ENCODE measurements at regions not wholly inside any gene's neighbourhood (a gene's known extent, or its start where the extent isn't known, plus 50 kb on each side); places are given as distances from the start of the nearest gene placed in this dataset.

- Mint-ChIP-seq H3K4me3 (ENCODE audit: unreplicated experiment) (no peak overlapping the region), H3K36me3 (ENCODE audit: insufficient read depth, unreplicated experiment) (no peaks in the 10 kb centered on the region), H3K27ac (ENCODE audit: low read depth, unreplicated experiment) (no peak overlapping the region), H3K9me3 (ENCODE audit: unreplicated experiment) (peaks cover 7% of the 10 kb centered on the region), H3K4me1 (ENCODE audit: insufficient read depth, unreplicated experiment) (peaks cover 5% of the 10 kb centered on the region), H3K27me3 (ENCODE audit: insufficient read depth, unreplicated experiment) (no peaks in the 10 kb centered on the region)
- ChIA-PET POLR2A (interaction anchor here (1.4 kb wide), 1 partner anchor 66 kb away, joined by 3 read pairs; no protein-coding TSS in a partner anchor), CTCF (no interaction called here)
- no peak for DNase-seq (ENCODE audit: unreplicated experiment)
- TF ChIP-seq CTCF (IDR thresholded peaks at IDR 0.05; ENCODE audit: unreplicated experiment): no peak
- BruUV-seq (replicated peaks): no TSS peak
- intact Hi-C loops (cut with micrococcal nuclease): no loop called here
Observed at GRCh38 chr10:33067917-33068316, 109.9 kb upstream of the ITGB1 start.

DNA sequence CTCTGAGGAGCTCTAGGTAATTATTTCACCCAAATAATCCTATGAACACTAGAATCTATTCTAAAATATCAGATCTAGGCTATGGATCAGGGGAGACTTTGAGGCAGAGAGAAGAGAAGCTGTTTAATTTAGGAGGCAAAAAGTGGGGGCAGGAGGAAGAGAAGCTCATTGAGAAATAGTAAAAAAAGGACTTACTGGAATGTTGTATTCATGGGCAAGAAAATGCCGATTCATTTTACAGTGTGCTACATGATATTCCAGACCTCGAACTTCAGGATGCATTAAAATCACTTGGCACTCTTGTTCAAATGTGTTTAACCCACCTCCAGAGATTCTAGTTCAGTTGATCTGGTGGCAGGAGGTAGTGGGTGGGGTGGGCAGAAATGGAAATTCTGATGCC lies 109.5 kb upstream of the ITGB1 start:
- Mint-ChIP-seq H3K27ac (ENCODE audit: low read depth, unreplicated experiment) (peak overlapping the region; percentile 3), H3K4me3 (ENCODE audit: unreplicated experiment) (no peak overlapping the region), H3K36me3 (ENCODE audit: insufficient read depth, unreplicated experiment) (no peaks in the 10 kb centered on the region), H3K27me3 (ENCODE audit: insufficient read depth, unreplicated experiment) (no peaks in the 10 kb centered on the region), H3K9me3 (ENCODE audit: unreplicated experiment) (peaks cover 7% of the 10 kb centered on the region), H3K4me1 (ENCODE audit: insufficient read depth, unreplicated experiment) (peaks cover 5% of the 10 kb centered on the region)
- POLR2A ChIA-PET: interaction anchor here (1.0 to 1.4 kb wide), 2 partner anchors 24 to 66 kb away, joined by 3 read pairs; no protein-coding TSS in a partner anchor
- no TSS peak for BruUV-seq (replicated peaks)
- no peak for TF ChIP-seq CTCF (IDR thresholded peaks at IDR 0.05; ENCODE audit: unreplicated experiment)
- DNase-seq (ENCODE audit: unreplicated experiment): no peak
- intact Hi-C loops (cut with micrococcal nuclease): no loop called here
- CTCF ChIA-PET: interaction anchor here (0.6 to 1.2 kb wide), 2 partner anchors 11 to 676 kb away, joined by 3 read pairs; no protein-coding TSS in a partner anchor

GRCh38 chr10:33066558-33067236 lies 108.7 kb upstream of the ITGB1 start:
- H3K27ac Mint-ChIP-seq (ENCODE audit: low read depth, unreplicated experiment): peak overlapping the region; percentile 3
- intact Hi-C loops (cut with micrococcal nuclease): no loop called here

More at GRCh38 chr10:33066558-33067236, 108.7 kb upstream of the ITGB1 start:
- DNase-seq (ENCODE audit: unreplicated experiment): peak; percentile 51
- BruUV-seq (replicated peaks): no TSS peak
- ChIA-PET POLR2A (interaction anchor here (1.0 to 1.4 kb wide), 2 partner anchors 23 to 67 kb away, joined by 3 read pairs; no protein-coding TSS in a partner anchor), CTCF (interaction anchor here (0.6 to 1.2 kb wide), 5 partner anchors 10 to 696 kb away, joined by 3 to 4 read pairs (median 3); no protein-coding TSS in a partner anchor)
- H3K4me1 Mint-ChIP-seq (ENCODE audit: insufficient read depth, unreplicated experiment): peaks cover 5% of the 10 kb centered on the region
- H3K9me3 Mint-ChIP-seq (ENCODE audit: unreplicated experiment): peaks cover 7% of the 10 kb centered on the region
- H3K36me3 Mint-ChIP-seq (ENCODE audit: insufficient read depth, unreplicated experiment): no peaks in the 10 kb centered on the region
- H3K4me3 Mint-ChIP-seq (ENCODE audit: unreplicated experiment): no peak overlapping the region
- H3K27me3 Mint-ChIP-seq (ENCODE audit: insufficient read depth, unreplicated experiment): no peaks in the 10 kb centered on the region
- no peak for TF ChIP-seq CTCF (IDR thresholded peaks at IDR 0.05; ENCODE audit: unreplicated experiment)

All from MCF 10A (cell line).